ENCODE measurements at regions not wholly inside any gene's neighbourhood (a gene's known extent, or its start where the extent isn't known, plus 50 kb on each side); places are given as distances from the start of the nearest gene placed in this dataset.

DNA sequence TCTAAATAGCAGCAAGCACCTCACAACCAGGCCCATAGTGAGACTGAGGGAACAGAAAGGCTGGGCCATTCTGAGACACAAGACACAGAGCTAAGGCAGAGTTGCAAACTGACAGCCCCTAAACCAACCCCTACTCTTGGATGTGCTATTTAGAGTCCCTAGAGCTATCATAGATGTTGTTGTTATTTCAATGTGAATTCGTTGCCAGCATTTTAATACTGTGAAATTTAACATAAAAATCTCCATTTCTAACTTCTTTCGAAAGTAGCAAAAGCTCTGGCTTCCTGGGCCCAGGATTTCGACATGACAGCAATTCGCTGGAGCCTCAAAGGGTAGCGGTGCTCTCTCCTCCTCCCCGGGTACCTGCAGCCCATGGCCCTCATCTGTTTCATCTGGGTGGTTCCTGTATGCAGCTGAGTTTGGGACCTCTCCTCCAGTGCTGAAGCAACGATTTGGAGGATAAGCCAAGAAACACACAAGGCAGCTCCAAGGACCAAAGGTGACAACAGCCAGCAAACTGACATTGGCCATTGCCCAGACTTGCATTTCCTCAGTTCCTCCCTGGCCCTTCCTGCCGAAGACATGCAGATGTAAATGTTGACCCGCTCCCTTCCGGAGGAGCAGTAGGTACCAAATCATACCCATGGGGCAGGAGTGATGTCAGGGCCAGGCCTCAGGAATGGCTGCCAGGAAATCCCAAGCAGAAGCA lies 254.4 kb upstream of the NCKAP5 start:
- CTCF ChIA-PET (ENCODE audit: partially characterized antibody) = interaction anchor here (1.0 to 2.3 kb wide), 3 partner anchors 9 to 22 kb away, joined by 3 to 9 read pairs (median 5); no protein-coding TSS in a partner anchor
- FAIRE-seq = no peak
- H4K8ac ChIP-seq (ENCODE audit: extremely low read depth, insufficient read depth, low read length) = no peak overlapping the region
- TF ChIP-seq SIRT6 (IDR thresholded peaks at IDR 0.05; ENCODE audit: low read length) (no peak), NRF1 (IDR thresholded peaks at IDR 0.05; ENCODE audit: low read depth, low read length) (no peak), EGR1 (IDR thresholded peaks at IDR 0.05; ENCODE audit: borderline replicate concordance, low read depth, low read length) (no peak), SIX5 (IDR thresholded peaks at IDR 0.05; ENCODE audit: low read depth, low read length) (no peak)
- TF ChIP-seq, protein P1, sequence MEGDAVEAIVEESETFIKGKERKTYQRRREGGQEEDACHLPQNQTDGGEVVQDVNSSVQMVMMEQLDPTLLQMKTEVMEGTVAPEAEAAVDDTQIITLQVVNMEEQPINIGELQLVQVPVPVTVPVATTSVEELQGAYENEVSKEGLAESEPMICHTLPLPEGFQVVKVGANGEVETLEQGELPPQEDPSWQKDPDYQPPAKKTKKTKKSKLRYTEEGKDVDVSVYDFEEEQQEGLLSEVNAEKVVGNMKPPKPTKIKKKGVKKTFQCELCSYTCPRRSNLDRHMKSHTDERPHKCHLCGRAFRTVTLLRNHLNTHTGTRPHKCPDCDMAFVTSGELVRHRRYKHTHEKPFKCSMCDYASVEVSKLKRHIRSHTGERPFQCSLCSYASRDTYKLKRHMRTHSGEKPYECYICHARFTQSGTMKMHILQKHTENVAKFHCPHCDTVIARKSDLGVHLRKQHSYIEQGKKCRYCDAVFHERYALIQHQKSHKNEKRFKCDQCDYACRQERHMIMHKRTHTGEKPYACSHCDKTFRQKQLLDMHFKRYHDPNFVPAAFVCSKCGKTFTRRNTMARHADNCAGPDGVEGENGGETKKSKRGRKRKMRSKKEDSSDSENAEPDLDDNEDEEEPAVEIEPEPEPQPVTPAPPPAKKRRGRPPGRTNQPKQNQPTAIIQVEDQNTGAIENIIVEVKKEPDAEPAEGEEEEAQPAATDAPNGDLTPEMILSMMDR (IDR thresholded peaks at IDR 0.05; ENCODE audit: control extremely low read depth in 1 of 3, insufficient read depth in 1 of 3, low read depth in 1 of 3, low read length in 3 of 3) = no peak

More for the DNA sequence above, 254.4 kb upstream of the NCKAP5 start:
- H2BK12ac ChIP-seq (ENCODE audit: low read depth, low read length) = no peak overlapping the region
- POLR2A ChIA-PET (ENCODE audit: partially characterized antibody) = no interaction called here
- no peaks in the 10 kb centered on the region for H3K4me1 ChIP-seq (replicated peaks in 1 of 4; ENCODE audit: control insufficient read depth in 3 of 4, insufficient read depth in 4 of 4, low read length in 3 of 4)
- H3K9me3 ChIP-seq (ENCODE audit: insufficient read depth in 2 of 2, low read depth in 1 of 2, low read length in 1 of 2) = no peaks in the 10 kb centered on the region
- H3K4me2 ChIP-seq (ENCODE audit: insufficient read depth in 1 of 2, low read depth in 2 of 2, low read length in 2 of 2) = no peak overlapping the region
- no peak overlapping the region for H3K27ac ChIP-seq (ENCODE audit: low read depth, low read length)
- H3K4ac ChIP-seq (replicated peaks; ENCODE audit: insufficient read length, low read depth, low read length) = no peak overlapping the region
- DNase-seq (ENCODE audit: low read depth in 1 of 2, low spot score in 2 of 2) = no peak
- H3K56ac ChIP-seq (replicated peaks; ENCODE audit: insufficient read length, low read depth, low read length) = no peak overlapping the region
- H2AK5ac ChIP-seq (ENCODE audit: low read depth, low read length) = no peak overlapping the region
- no peak overlapping the region for H3K23ac ChIP-seq (ENCODE audit: insufficient read length)
- H3K27me3 ChIP-seq (replicated peaks in 1 of 4; ENCODE audit: control insufficient read depth in 3 of 4, extremely low read depth in 1 of 4, insufficient read depth in 3 of 4, low read length in 3 of 4) = no peaks in the 10 kb centered on the region
- H2AFZ ChIP-seq (ENCODE audit: low read length) = no peak overlapping the region
- no peak overlapping the region for H4K5ac ChIP-seq (ENCODE audit: insufficient read length, low read depth, low read length)
- H3K18ac ChIP-seq (ENCODE audit: extremely low read depth, low read length) = no peak overlapping the region
- no peaks in the 10 kb centered on the region for H3K79me1 ChIP-seq (ENCODE audit: low read depth, low read length)
- H2BK120ac ChIP-seq (replicated peaks; ENCODE audit: low read depth, low read length) = no peak overlapping the region
- H4K91ac ChIP-seq (replicated peaks; ENCODE audit: insufficient read length, low read length) = no peak overlapping the region
- H3K9ac ChIP-seq (replicated peaks in 1 of 4; ENCODE audit: extremely low read depth in 1 of 4, low read depth in 3 of 4, low read length in 3 of 4) = no peak overlapping the region
- H3K14ac ChIP-seq (ENCODE audit: insufficient read length) = no peak overlapping the region
- no peak overlapping the region for H2BK15ac ChIP-seq (ENCODE audit: low read length)
- no peaks in the 10 kb centered on the region for H4K20me1 ChIP-seq (replicated peaks in 1 of 2; ENCODE audit: control insufficient read depth in 1 of 2, insufficient read depth in 2 of 2, low read length in 2 of 2)
- H2BK20ac ChIP-seq (ENCODE audit: low read length) = no peak overlapping the region
- H3K79me2 ChIP-seq (ENCODE audit: control insufficient read depth in 1 of 2, insufficient read depth in 2 of 2, low read length in 2 of 2) = no peaks in the 10 kb centered on the region
- H3K4me3 ChIP-seq (ENCODE audit: extremely low read depth in 1 of 4, insufficient read depth in 2 of 4, low read depth in 3 of 4, low read length in 4 of 4) = no peak overlapping the region
- 90% methylated on average over 10 of the region's 10 CpGs; no CpG with 5 or more reads in 1 of the 2 experiments for WGBS, 2 experiments (ENCODE audit: extremely low coverage in 1 of 2, insufficient coverage in 1 of 2, insufficient read length in 1 of 2, insufficient replicate concordance in 2 of 2, low coverage in 1 of 2, low lambda C conversion rate in 2 of 2, missing lambda C conversion rate in 1 of 2)
- no peaks in the 10 kb centered on the region for H3K23me2 ChIP-seq (ENCODE audit: low read depth, low read length)
- H3K36me3 ChIP-seq (ENCODE audit: control insufficient read depth in 2 of 4, insufficient read depth in 4 of 4, low read length in 3 of 4) = no peaks in the 10 kb centered on the region
- no peak overlapping the region for H2BK5ac ChIP-seq (ENCODE audit: low read depth, low read length)

All from H1 (cell line).